DMS53 (cell line): ENCODE measurements at regions not wholly inside any gene's neighbourhood (a gene's known extent, or its start where the extent isn't known, plus 50 kb on each side); places are given as distances from the start of the nearest gene placed in this dataset.

Source experiments
- DNase-seq: peaks from one replicate; lab custom pipeline; 2025; lab: John Stamatoyannopoulos, UW

DNA sequence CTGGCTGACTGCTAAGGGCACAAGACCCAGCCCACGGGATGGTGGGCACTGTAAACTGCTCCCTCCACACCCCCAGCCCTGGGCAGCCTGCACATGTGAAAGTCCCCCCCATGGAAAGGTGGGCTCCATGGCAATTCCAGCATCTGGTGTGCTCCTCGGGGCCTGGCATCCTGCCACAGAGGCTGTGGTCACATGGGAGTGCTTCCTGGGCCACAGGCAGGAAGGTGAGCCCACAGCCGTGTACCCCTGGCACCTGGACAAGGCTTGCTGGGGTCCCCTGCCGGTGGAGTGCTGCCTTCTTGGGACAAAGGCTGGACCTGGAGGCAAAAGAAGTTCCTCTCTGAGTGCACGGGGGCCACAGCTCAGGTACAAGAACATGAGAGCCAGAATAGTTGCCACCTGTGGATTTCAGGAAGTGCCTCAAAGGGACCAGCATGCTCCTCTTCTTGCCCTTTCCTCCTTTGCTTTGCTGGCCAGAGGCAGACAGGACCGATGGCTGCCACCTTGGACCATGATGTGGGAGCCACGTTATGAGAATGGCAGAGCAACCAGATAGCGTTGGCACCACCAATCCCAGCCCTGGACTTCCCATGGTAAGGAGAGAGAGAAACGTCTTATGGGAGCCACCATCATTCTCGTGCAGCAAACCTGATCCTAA is 120.2 kb upstream of the MLN start:
- DNase-seq, result peak; percentile 14

- no peak for DNase-seq
These were observed 117.9 kb upstream of the MLN start for GRCh38 chr6:33921745-33922144.

GRCh38 chr6:33918175-33918695 is 114.4 kb upstream of the MLN start:
- DNase-seq, result no peak

DNA sequence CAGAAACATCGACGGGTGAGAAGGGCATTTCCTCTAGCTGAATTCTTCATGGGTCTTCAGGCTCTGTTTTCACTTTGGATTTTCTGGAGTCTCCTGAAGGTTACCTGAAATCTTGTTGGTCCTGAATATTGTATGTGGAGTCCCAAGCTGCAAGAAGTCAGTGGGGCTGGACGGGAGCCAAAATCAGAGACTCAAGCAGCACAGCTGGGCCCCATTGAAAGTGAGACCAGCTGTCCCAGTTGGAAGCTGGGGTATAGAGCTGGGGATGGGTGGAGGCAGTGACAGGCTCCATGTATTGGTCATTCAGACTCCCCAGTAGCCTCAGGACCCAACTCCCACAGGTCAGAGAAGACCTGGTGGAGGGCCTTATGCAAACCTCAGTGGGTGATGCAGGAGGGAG is 111.3 kb upstream of the MLN start:
- no peak for DNase-seq

- no peak for DNase-seq
These were observed 110.8 kb upstream of the MLN start for GRCh38 chr6:33914645-33915044.

GRCh38 chr6:33912195-33912594 is 108.4 kb upstream of the MLN start:
- no peak for DNase-seq

GRCh38 chr6:33911488-33911887 is 107.7 kb upstream of the MLN start:
- DNase-seq, result no peak

- DNase-seq, result no peak
These were observed 106.8 kb upstream of the MLN start for GRCh38 chr6:33910594-33910993.

GRCh38 chr6:33909737-33910136 is 105.9 kb upstream of the MLN start:
- DNase-seq, result no peak

DNA sequence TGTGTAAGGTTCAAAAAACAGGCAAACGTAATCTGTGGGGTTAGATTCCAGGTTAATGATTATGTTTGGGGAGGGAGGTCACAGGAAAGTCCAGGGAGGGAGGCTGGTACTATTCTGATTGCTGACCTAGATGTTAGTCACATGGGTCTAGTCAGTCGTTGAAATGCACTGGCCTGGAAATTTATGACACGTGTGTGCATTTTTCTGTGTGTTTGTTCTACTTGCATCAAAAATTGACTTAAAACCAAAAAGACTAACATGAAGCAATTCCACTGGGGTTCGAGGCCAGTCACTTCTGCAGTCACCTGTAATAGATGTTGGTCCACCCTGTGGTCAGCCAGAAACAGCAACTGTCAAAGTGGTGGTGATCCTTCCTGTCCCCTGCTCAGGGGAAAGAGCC is 104.2 kb upstream of the MLN start:
- DNase-seq, result peak; percentile 14

- DNase-seq, result no peak
These were observed 103.4 kb upstream of the MLN start for GRCh38 chr6:33907227-33907626.

DNA sequence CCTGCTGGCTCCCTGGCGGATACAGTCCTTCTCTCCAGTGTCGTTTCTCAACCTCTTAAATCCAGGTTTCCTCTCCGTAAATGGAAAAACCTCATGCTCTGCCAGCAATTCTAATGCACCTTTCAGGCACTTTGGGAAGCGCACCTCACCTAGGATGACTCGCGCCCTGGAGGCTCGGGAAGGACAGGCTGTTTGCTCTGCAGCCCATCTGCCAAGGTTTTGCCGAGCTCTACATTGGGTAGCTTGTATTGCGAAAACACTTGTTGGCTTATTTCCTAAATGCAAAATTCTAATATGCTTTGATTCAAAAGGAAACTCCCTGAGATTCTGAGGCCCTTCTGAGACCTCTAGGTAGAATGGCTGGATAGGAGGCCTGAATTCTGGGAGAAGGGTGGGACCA is 102.6 kb upstream of the MLN start:
- no peak for DNase-seq

DNA sequence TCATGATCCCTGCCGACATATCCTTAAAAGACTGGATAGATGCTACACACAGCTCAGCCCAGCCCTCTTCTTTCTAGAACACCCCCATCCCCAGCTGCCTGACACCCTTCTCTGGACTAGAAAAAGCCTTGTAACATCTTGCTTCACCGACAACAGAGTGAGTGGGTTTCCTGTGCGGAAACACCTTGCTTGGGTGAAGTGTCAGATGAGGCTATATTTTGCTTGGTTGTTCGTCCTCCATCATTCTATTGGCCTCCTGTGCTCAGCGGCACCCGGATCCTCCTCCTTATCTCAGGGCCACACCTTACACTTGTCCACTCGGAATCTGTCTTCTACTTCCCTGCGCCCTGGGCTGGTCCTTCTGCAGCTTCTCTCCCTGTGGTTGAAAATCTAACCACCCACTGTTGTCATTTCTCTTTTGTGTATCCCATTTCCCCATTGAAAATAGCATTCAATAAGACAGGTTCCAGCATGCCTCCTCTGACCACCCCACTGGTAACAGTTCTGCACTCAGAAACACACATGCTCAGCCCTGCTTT is 101.3 kb upstream of the MLN start:
- no peak for DNase-seq

- no peak for DNase-seq
These were observed 100.9 kb upstream of the MLN start for GRCh38 chr6:33904747-33905065.

- peak; percentile 10 for DNase-seq
These were observed 100.4 kb upstream of the MLN start for GRCh38 chr6:33904050-33904746.

GRCh38 chr6:33903579-33903978 is 99.8 kb upstream of the MLN start:
- DNase-seq, result no peak

GRCh38 chr6:33902457-33902853 is 98.7 kb upstream of the MLN start:
- DNase-seq, result no peak

DNA sequence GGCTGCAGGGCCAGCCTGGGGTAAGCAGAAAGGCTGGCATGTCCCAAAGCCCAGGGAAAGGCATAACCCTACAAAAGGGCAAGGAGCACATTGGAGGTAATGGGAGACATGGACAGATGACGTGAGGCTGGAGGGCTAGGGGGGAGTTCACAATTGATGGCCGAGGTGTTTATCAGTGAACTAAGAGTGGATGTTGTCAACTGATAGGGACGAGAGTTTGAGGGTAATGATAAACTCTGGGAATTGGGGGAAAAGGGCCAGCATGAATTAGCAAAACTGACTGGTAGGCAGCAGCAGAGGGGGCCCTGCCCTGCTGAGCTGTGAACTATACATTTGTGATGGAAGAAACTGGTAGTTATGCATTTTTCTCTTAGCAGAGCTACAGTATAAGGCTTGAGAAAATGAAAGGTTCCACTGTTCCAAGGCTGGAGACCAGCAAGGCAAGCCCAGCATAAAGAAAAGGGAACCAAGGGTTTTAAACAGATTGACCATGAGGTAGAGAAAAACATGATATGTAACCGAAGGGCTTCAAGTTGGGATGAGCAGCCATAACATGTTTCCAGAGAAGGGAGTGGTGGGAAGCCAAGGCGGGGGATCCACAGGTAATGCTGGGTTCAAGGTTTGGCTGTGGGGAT is 98.1 kb upstream of the MLN start:
- DNase-seq, result no peak

DNA sequence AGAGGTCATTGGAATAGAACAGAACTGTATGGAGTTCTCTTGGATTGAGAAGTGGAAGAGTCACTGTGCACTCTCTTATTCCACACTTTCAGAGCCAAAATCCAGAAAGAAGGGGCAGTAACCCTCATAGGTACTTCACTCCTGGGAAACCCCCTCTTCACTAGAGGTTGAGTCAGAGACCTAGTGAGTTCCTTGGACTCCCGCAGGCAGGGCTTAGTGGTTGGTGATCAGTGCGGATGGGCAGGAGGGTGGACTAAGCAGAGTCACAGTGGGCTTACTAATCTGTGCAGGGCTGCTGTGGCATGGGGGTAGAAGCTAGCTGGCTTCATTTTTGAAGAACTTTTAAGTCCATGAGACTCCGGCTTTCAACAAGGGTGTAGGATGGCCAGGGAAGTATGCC is 95.0 kb upstream of the MLN start:
- DNase-seq, result no peak

DNA sequence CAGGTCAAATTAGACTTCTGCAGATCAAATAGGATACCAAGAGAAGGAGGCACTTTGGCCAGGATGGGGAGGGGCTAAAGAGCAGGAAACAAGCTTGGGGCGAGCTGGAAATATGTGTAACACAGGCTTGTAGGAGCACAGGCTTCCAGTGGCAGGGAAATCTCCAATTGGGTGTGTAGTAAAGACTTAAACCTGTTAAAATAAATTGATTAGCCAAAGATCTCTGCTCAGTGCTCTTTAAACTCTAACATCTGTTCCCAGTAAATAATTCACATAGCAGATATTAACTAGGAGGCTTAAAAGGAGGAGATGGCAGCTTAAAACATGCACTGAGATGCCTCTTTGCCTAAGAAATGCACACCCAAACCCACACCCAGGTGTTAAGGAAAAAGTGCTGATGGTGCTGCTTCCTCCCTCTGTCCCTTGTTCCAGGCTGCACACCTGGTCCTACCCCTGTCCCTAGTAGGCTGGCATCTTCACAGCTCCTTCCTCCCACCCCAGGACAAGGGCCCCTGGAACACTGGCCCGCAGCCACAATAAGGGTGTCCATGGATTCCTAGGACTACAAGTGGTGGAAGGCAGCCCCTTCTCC is 93.5 kb upstream of the MLN start:
- no peak for DNase-seq

DNA sequence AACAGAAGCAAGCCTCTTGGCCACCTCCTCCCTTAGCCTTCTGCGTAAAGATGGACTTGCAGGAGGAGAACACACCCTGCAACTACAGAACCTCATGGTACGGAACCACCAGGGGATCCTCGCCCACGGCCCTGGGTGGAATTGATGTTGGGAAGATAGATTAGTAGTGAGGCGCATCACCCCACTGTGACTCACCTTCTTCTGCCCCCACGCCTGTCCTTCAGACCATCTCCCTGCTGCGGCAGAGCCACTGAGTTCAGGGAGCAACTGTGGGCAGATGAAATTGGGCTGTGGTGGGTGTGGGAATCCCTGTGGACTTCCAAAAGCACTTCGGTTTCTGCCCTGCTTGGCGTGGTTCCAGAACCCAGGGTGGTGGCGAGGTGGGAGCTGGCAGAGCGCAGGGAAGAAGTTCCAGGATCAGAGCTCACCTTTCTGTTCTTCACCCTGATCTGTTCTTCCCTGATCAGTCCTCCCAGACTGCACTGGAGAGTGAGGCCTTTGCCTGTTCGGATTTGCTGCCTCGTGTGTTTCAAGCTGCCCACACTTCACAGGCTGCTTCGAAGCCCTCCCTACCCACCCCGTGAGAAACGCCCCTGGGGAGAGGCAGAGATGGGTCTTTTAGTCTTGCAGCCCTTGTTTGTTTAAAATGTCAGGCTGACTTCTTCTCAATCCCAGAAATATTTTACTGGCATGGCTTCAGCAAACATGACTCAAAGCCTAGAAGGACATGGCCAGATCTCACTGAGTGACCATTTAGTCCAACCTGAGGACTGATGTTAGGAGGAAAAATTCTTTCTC is 92.8 kb upstream of the MLN start:
- no peak for DNase-seq

GRCh38 chr6:33895988-33896387 is 92.2 kb upstream of the MLN start:
- no peak for DNase-seq
